Activated CD8-positive, alpha-beta memory T cell treated with anti-CD3 and anti-CD28 coated beads for 1 hour (primary cell): ENCODE measurements at regions not wholly inside any gene's neighbourhood (a gene's known extent, or its start where the extent isn't known, plus 50 kb on each side); places are given as distances from the start of the nearest gene placed in this dataset.

Source experiments
- DNase-seq, 2 donors: peaks; one replicate each; pipeline ENCODE4 v3.0.0-alpha.2; 2020; ENCODE audit warnings: low read depth in 1 of 2; ENCODE audit errors: extremely low read depth in 1 of 2

GRCh38 chr12:47312808-47313426 lies 233.2 kb upstream of the AMIGO2 start:
- DNase-seq: no peak

DNA sequence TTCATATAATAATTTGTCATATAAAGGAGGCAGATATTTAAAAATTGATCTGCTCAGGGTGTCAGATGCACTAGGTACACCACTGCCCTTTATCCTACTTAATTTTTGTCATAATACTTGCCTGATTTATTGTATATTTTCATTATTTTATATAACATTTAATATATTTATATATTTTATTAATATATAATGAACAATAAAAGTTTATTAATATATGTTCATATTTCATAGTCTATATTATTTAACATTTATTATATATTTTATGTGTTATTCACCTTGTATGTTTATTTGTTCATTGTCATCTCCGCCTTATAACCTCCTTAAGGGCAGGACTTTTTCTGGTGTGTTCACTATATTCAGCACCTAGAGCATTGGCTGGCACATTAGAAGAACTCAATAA lies 232.4 kb upstream of the AMIGO2 start:
- DNase-seq: no peak

GRCh38 chr12:47311568-47311967 lies 231.8 kb upstream of the AMIGO2 start:
- no peak for DNase-seq

DNA sequence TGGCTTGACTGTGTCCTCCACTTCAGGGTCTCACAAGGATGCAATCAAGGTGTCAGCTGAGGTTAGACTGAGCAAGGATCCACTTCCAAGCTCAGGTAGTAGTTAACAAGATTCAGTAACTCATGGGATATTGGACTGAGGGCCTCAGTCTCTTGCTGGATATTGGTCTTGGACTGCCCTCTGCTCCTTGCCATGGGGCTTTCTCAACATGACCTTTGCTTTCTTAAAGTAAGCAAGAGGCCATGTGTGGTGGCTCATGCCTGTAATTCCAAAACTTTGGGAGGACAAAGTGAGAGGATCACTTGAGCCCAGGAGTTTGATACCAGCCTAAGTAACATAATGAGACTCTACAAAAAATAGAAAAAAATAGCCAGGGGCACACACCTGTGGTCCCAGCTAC lies 231.3 kb upstream of the AMIGO2 start:
- no peak for DNase-seq

DNA sequence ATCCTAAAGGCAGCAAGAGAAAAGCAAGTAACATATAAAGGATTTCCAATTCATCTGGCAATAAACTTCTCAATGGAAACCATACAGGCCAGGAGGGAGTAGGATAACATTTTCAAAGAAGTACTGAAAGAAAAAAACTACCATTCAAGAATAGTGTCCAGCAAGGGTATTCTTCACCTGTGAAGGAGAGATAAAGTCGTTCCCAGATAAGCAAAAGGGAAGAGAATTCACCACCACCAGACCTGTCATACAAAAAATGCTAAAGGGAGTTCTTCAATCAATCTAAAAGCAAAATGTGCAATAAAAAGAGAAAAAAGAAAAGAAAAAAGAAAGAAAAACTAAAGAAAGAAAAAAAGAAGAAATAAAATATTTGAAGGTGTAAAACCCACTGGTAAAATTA lies 228.9 kb upstream of the AMIGO2 start:
- no peak for DNase-seq

DNA sequence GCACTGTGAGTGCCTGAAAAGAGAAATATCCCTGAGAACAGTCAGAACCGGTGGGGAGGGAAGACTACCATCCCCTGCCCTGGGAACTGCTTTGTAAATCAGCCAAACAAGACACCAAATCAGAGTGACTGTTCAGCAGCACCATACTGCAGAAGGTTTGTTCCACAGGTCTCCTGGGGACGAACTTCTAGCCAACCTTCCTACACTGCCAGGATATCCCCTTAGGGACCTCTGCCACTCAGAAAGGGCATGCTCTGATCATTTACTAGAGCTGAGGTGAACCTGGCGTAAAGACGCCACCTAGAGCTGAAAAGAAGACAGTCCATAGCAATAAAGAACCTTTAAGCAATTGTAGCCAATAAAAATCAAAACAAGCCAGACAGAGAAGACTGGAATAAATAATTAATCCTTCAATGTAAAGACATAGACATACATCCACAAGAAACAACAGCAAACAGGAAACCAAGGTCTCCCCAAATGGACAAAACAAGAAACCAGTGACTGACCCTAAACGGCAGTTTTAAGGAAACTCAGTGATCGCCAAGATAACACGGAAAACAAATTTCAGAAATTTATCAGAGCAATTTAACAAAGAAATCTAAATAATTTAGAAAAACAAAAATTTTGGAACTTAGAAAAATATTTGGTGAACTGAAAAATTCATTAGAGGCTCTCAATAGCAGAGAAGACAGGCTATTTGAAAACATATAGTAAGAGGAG lies 228.1 kb upstream of the AMIGO2 start:
- peak in 1 of 2 donors; percentile 14 for DNase-seq

GRCh38 chr12:47306773-47307679 lies 227.3 kb upstream of the AMIGO2 start:
- DNase-seq: peak in 1 of 2 donors; percentile 13

GRCh38 chr12:47306130-47306529 lies 226.4 kb upstream of the AMIGO2 start:
- no peak for DNase-seq

DNA sequence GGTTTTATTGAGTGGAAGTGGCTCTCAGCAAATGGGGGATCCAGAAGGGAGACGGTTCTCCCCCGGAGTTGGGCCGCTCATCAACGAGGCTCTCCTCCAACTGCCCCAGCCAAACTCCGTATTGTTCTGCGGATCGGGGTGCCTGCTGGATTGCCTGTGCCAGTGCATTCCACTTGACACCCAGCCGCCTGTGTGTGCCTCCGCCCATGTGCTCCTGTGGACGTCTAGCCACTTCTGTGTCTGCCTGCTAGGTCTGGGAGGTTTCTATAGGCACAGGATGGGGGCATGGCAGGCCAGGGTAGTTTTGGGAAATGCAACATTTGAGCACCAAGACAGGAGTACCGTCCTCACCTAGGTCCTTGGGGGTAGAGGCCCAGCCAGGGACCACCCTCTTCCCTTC lies 225.7 kb upstream of the AMIGO2 start:
- DNase-seq: no peak

GRCh38 chr12:47303995-47304560 lies 224.3 kb upstream of the AMIGO2 start:
- no peak for DNase-seq

- no peak for DNase-seq
Measured at GRCh38 chr12:47303207-47303606, 223.4 kb upstream of the AMIGO2 start.

- DNase-seq: no peak
Measured at GRCh38 chr12:47302111-47302671, 222.4 kb upstream of the AMIGO2 start.

- no peak for DNase-seq
Measured at GRCh38 chr12:47299586-47299985, 219.8 kb upstream of the AMIGO2 start.

GRCh38 chr12:47297993-47298392 lies 218.2 kb upstream of the AMIGO2 start:
- no peak for DNase-seq

DNA sequence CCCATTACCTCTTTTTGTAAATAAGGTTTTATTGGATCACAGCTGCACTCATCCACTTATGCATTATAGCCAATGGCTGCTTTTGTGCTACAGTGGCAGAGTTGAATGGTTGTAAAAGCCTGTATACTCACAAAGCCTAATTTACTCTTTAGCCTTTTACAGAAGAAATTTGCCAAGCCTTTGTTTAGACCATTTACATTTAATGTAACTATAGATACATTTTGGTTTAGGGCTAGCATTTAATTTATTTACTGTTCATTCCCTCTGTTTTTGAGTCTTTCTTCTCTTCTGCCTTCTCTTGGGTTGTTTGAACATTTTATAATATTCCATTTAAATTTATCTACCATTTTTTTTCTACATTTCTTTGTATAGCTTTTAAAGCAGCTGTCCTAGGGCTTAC lies 217.1 kb upstream of the AMIGO2 start:
- no peak for DNase-seq

GRCh38 chr12:47293406-47293805 lies 213.6 kb upstream of the AMIGO2 start:
- no peak for DNase-seq

- DNase-seq: no peak
Measured at GRCh38 chr12:47286676-47287075, 206.9 kb upstream of the AMIGO2 start.
